GM12878 (cell line): ENCODE measurements at regions not wholly inside any gene's neighbourhood (a gene's known extent, or its start where the extent isn't known, plus 50 kb on each side); places are given as distances from the start of the nearest gene placed in this dataset.

Experiments used
- ATAC-seq: fragments of 200-7000 bp; cut with Tn5 transposase; 3 replicates; pipeline ENCODE4 v1.9.1; 2020; ENCODE audit warnings: mild to moderate bottlenecking, moderate library complexity
- BruUV-seq: library from RNA; stranded (reverse); fragments of 400-500 nt; replicated peaks from 2 replicates; lab custom pipeline; 2021; lab: Mats Ljungman, UMichigan
- CTCF ChIA-PET: fragments of 300-600 bp; sonication (Branson Sonifier 250); formaldehyde crosslinking; extraction: SDS; loops from one replicate; lab custom pipeline; 2021; ENCODE audit warnings: inconsistent platforms; lab: Yijun Ruan, JAX
- POLR2A ChIA-PET: fragments of 350-600 bp; formaldehyde crosslinking; extraction: SDS; loops from one replicate; lab custom pipeline; 2021; ENCODE audit warnings: inconsistent platforms; lab: Charles Lee
- RAD21 ChIA-PET: fragments of 300-600 bp; sonication (Branson Sonifier 250); formaldehyde crosslinking; loops from one replicate; lab custom pipeline; 2023; ENCODE audit warnings: antibody characterized with exemption; ENCODE audit not compliant: unreplicated experiment; lab: Charles Lee
- SMC1A ChIA-PET: fragments of 300-600 bp; sonication (Branson Sonifier 250); formaldehyde crosslinking; loops from one replicate; lab custom pipeline; 2023; ENCODE audit not compliant: unreplicated experiment, uncharacterized antibody; lab: Charles Lee
- DNase-seq: peaks from one replicate; pipeline ENCODE4 v3.0.0-alpha.2; 2011; ENCODE audit warnings: low read depth, low spot score
- FAIRE-seq: peaks from 3 replicates; lab custom pipeline; 2011; peaks lifted over from hg19 to GRCh38; lab: Jason Lieb, UNC
- H2AFZ ChIP-seq: 2 replicates; pipeline ENCODE4 v1.6.0; 2011; ENCODE audit warnings: low read depth, low read length, control low read depth; ENCODE audit not compliant: control insufficient read depth
- H3K27ac ChIP-seq: 2 replicates; pipeline ENCODE4 v1.5.1; 2011; ENCODE audit warnings: control low read depth; ENCODE audit not compliant: control insufficient read depth, insufficient read depth
- H3K27me3 ChIP-seq, 2 experiments: replicated peaks in 1 of 2; 2 replicates each; pipeline versions ENCODE4 v1.6.0 to v1.6.1; 2011; ENCODE audit warnings: low read length in 1 of 2; ENCODE audit not compliant: control insufficient read depth in 2 of 2, insufficient read depth in 2 of 2
- H3K36me3 ChIP-seq, 2 experiments: 2 replicates each; pipeline ENCODE4 v1.5.1; 2011; ENCODE audit warnings: low read length in 1 of 2; ENCODE audit not compliant: control insufficient read depth in 2 of 2, insufficient read depth in 2 of 2
- H3K4me1 ChIP-seq: 2 replicates; pipeline ENCODE4 v1.6.1; 2011; ENCODE audit warnings: mild to moderate bottlenecking, low read length, moderate library complexity, mixed read lengths; ENCODE audit not compliant: control insufficient read depth, insufficient read depth
- H3K4me2 ChIP-seq: 2 replicates; pipeline ENCODE4 v1.6.0; 2011; ENCODE audit warnings: control low read depth; ENCODE audit not compliant: control insufficient read depth, insufficient read depth
- H3K4me3 ChIP-seq: fragments of 200-600 bp; sonication (generic); 2 replicates; pipeline ENCODE4 v1.5.1; 2016
- H3K79me2 ChIP-seq: 2 replicates; pipeline ENCODE4 v1.6.0; 2011; ENCODE audit warnings: low read length; ENCODE audit not compliant: control insufficient read depth, insufficient read depth
- H3K9ac ChIP-seq: 2 replicates; pipeline ENCODE4 v1.8.0; 2011; ENCODE audit warnings: low read length, control low read depth, mixed read lengths; ENCODE audit not compliant: control insufficient read depth, insufficient read depth
- H3K9me3 ChIP-seq: replicated peaks from 3 replicates; pipeline ENCODE4 v1.5.1; 2011; ENCODE audit warnings: mild to moderate bottlenecking, low read length; ENCODE audit not compliant: control insufficient read depth, insufficient read depth
- H4K20me1 ChIP-seq: 2 replicates; pipeline ENCODE4 v1.6.0; 2011; ENCODE audit not compliant: control insufficient read depth, insufficient read depth
- BRCA1 ChIP-seq: IDR thresholded peaks from 2 replicates; pipeline ENCODE4 v1.6.1; 2011; ENCODE audit warnings: low read depth, low read length, improper control_type of control experiment
- ESRRA ChIP-seq: IDR thresholded peaks from 2 replicates; pipeline ENCODE4 v1.6.1; 2012; ENCODE audit warnings: mild to moderate bottlenecking, low read length, improper control_type of control experiment
- HCFC1 ChIP-seq: fragments of 150-350 bp; IDR thresholded peaks from 2 replicates; pipeline ENCODE4 v1.6.1; 2014; ENCODE audit warnings: low read length
- IRF4 ChIP-seq: IDR thresholded peaks from 2 replicates; pipeline ENCODE4 v1.6.1; 2011; ENCODE audit warnings: low read depth, low read length
- MXI1 ChIP-seq: fragments of 150-350 bp; IDR thresholded peaks from 2 replicates; pipeline ENCODE4 v1.6.1; 2011; ENCODE audit warnings: low read depth, mild to moderate bottlenecking, inconsistent platforms, low read length, improper control_type of control experiment
- MYB ChIP-seq: fragments of 150-350 bp; IDR thresholded peaks from 2 replicates; pipeline ENCODE4 v1.6.1; 2014; ENCODE audit warnings: mild to moderate bottlenecking, low read depth, low read length, borderline replicate concordance
- NFYA ChIP-seq: IDR thresholded peaks from 2 replicates; pipeline ENCODE4 v1.6.1; 2011; ENCODE audit warnings: low read depth, mild to moderate bottlenecking, low read length, improper control_type of control experiment, borderline replicate concordance
- POLR2AphosphoS2 ChIP-seq: IDR thresholded peaks from 2 replicates; pipeline ENCODE4 v1.6.1; 2011; ENCODE audit warnings: low read depth, mild to moderate bottlenecking, low read length, improper control_type of control experiment, moderate library complexity
- RBBP5 ChIP-seq: fragments of 200-600 bp; sonication (generic); conservative IDR thresholded peaks from 2 replicates; pipeline ENCODE4 v1.6.1; 2016
- RELA ChIP-seq: fragments of 450-650 bp; IDR thresholded peaks from 2 replicates; pipeline ENCODE4 v1.8.0; 2014; ENCODE audit warnings: borderline replicate concordance; ENCODE audit not compliant: partially characterized antibody
- SMAD5 ChIP-seq: IDR thresholded peaks from 2 replicates; pipeline ENCODE4 v1.6.1; 2016; ENCODE audit warnings: antibody characterized with exemption, low read depth
- SRF ChIP-seq, 2 experiments: IDR thresholded peaks; 2 replicates each; pipeline ENCODE4 v1.6.1; 2011; ENCODE audit warnings: low read depth in 2 of 2, low read length in 2 of 2, mild to moderate bottlenecking in 1 of 2, moderate library complexity in 1 of 2
- STAT1 ChIP-seq: fragments of 450-650 bp; conservative IDR thresholded peaks from 2 replicates; pipeline ENCODE4 v1.6.1; 2014; ENCODE audit warnings: antibody characterized with exemption, mild to moderate bottlenecking
- TBL1XR1 ChIP-seq: IDR thresholded peaks from 2 replicates; pipeline ENCODE4 v1.6.1; 2012; ENCODE audit warnings: low read depth, low read length, improper control_type of control experiment
- TCF7 ChIP-seq: IDR thresholded peaks from 2 replicates; pipeline ENCODE4 v1.6.1; 2014; ENCODE audit warnings: antibody characterized with exemption, borderline replicate concordance
- ZNF384 ChIP-seq: IDR thresholded peaks from 2 replicates; pipeline ENCODE4 v1.6.1; 2012; ENCODE audit warnings: low read depth, mild to moderate bottlenecking, low read length, improper control_type of control experiment, borderline replicate concordance
- in situ Hi-C: fragments of 300-500 bp; cut with MboI; formaldehyde crosslinking; loops from 9 replicates; pipeline ENCODE4 v1.14.3; 2018; ENCODE audit warnings: mixed read lengths
- intact Hi-C: fragments of 100-400 bp; cut with micrococcal nuclease; formaldehyde crosslinking; loops from one replicate; pipeline ENCODE4 v1.14.2; 2022; ENCODE audit not compliant: unreplicated experiment
- TF ChIP-seq, protein P1 (sequence below), 3 experiments: IDR thresholded peaks in 2 of 3; conservative IDR thresholded peaks in 1 of 3; 2 replicates each; pipeline ENCODE4 v1.5.1; 2011; ENCODE audit warnings: low read depth in 3 of 3, low read length in 3 of 3, mild to moderate bottlenecking in 3 of 3, control low read depth in 2 of 3, moderate library complexity in 2 of 3, inconsistent platforms in 1 of 3, mixed read lengths in 1 of 3; ENCODE audit not compliant: control insufficient read depth in 2 of 3, insufficient read depth in 1 of 3; ENCODE audit errors: extremely low read depth in 1 of 3
- TF ChIP-seq, protein P2 (sequence below): IDR thresholded peaks from 2 replicates; pipeline ENCODE4 v1.6.1; 2012; ENCODE audit warnings: low read depth, low read length, improper control_type of control experiment
- TF ChIP-seq, protein P3 (sequence below): fragments of 450-650 bp; IDR thresholded peaks from 2 replicates; pipeline ENCODE4 v1.6.1; 2017; ENCODE audit warnings: antibody characterized with exemption, mild to moderate bottlenecking, moderate library complexity
- TF ChIP-seq, protein P4 (sequence below): fragments of 150-350 bp; IDR thresholded peaks from 2 replicates; pipeline ENCODE4 v1.6.1; 2014; ENCODE audit warnings: mild to moderate bottlenecking, low read depth, low read length

DNA sequence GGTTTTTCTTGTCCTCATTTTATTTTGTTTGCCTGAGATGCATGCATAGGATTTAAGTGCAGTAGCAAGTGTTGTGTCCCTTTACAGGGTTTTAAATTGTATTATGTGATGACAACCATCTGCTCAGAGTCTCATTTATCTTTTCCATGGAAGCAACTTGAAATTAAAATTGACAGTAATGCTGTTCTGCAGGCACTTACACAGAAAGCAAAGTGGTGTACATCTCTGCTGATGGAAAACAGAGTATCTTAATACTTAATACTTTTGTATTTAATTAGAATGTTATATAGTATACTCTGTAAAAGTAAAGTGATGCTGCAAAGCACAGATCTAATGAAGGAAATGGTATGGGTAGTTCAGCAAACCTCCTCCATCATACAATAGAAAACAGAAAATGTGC, 482.9 kb downstream of the POM121L12 start:
- H3K4me3 ChIP-seq: no peak overlapping the region
- in situ Hi-C loops (no loop called here), intact Hi-C loops (no loop called here)
- no peaks in the 10 kb centered on the region for H3K79me2 ChIP-seq
- H3K27ac ChIP-seq: no peak overlapping the region
- H3K36me3 ChIP-seq: no peaks in the 10 kb centered on the region
- no peaks in the 10 kb centered on the region for H3K4me1 ChIP-seq
- ATAC-seq (no peak), FAIRE-seq (no peak), DNase-seq (no peak)
- no peaks in the 10 kb centered on the region for H3K9me3 ChIP-seq
- H2AFZ ChIP-seq: no peak overlapping the region
- H3K27me3 ChIP-seq: no peaks in the 10 kb centered on the region
- ChIA-PET POLR2A (no interaction called here), CTCF (no interaction called here), SMC1A (no interaction called here)
- no peaks in the 10 kb centered on the region for H4K20me1 ChIP-seq
- H3K9ac ChIP-seq: no peak overlapping the region
- no peak overlapping the region for H3K4me2 ChIP-seq
- no TSS peak for BruUV-seq
- TF ChIP-seq, protein P1, sequence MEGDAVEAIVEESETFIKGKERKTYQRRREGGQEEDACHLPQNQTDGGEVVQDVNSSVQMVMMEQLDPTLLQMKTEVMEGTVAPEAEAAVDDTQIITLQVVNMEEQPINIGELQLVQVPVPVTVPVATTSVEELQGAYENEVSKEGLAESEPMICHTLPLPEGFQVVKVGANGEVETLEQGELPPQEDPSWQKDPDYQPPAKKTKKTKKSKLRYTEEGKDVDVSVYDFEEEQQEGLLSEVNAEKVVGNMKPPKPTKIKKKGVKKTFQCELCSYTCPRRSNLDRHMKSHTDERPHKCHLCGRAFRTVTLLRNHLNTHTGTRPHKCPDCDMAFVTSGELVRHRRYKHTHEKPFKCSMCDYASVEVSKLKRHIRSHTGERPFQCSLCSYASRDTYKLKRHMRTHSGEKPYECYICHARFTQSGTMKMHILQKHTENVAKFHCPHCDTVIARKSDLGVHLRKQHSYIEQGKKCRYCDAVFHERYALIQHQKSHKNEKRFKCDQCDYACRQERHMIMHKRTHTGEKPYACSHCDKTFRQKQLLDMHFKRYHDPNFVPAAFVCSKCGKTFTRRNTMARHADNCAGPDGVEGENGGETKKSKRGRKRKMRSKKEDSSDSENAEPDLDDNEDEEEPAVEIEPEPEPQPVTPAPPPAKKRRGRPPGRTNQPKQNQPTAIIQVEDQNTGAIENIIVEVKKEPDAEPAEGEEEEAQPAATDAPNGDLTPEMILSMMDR (IDR thresholded peaks at IDR 0.05 in 2 of 3, conservative IDR thresholded peaks at IDR 0.05 in 1 of 3; ENCODE audit: control insufficient read depth in 2 of 3, extremely low read depth in 1 of 3, insufficient read depth in 1 of 3, low read depth in 3 of 3, low read length in 3 of 3): no peak
- TF ChIP-seq ESRRA (no peak), HCFC1 (no peak), MXI1 (no peak), NFYA (no peak), RBBP5 (no peak), TBL1XR1 (no peak), POLR2AphosphoS2 (no peak), RELA (no peak), ZNF384 (no peak), IRF4 (no peak), BRCA1 (no peak), SRF (IDR thresholded peaks at IDR 0.05; ENCODE audit: low read depth in 2 of 2, low read length in 2 of 2) (no peak), STAT1 (no peak), SMAD5 (no peak), MYB (no peak), TCF7 (no peak)
- TF ChIP-seq, protein P2, sequence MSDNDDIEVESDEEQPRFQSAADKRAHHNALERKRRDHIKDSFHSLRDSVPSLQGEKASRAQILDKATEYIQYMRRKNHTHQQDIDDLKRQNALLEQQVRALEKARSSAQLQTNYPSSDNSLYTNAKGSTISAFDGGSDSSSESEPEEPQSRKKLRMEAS: no peak
- TF ChIP-seq, protein P3, sequence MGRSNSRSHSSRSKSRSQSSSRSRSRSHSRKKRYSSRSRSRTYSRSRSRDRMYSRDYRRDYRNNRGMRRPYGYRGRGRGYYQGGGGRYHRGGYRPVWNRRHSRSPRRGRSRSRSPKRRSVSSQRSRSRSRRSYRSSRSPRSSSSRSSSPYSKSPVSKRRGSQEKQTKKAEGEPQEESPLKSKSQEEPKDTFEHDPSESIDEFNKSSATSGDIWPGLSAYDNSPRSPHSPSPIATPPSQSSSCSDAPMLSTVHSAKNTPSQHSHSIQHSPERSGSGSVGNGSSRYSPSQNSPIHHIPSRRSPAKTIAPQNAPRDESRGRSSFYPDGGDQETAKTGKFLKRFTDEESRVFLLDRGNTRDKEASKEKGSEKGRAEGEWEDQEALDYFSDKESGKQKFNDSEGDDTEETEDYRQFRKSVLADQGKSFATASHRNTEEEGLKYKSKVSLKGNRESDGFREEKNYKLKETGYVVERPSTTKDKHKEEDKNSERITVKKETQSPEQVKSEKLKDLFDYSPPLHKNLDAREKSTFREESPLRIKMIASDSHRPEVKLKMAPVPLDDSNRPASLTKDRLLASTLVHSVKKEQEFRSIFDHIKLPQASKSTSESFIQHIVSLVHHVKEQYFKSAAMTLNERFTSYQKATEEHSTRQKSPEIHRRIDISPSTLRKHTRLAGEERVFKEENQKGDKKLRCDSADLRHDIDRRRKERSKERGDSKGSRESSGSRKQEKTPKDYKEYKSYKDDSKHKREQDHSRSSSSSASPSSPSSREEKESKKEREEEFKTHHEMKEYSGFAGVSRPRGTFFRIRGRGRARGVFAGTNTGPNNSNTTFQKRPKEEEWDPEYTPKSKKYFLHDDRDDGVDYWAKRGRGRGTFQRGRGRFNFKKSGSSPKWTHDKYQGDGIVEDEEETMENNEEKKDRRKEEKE: no peak
- TF ChIP-seq, protein P4, sequence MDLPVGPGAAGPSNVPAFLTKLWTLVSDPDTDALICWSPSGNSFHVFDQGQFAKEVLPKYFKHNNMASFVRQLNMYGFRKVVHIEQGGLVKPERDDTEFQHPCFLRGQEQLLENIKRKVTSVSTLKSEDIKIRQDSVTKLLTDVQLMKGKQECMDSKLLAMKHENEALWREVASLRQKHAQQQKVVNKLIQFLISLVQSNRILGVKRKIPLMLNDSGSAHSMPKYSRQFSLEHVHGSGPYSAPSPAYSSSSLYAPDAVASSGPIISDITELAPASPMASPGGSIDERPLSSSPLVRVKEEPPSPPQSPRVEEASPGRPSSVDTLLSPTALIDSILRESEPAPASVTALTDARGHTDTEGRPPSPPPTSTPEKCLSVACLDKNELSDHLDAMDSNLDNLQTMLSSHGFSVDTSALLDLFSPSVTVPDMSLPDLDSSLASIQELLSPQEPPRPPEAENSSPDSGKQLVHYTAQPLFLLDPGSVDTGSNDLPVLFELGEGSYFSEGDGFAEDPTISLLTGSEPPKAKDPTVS: no peak
- TF ChIP-seq, all 136 proteins: peak for 0
- RAD21 ChIA-PET: no interaction called here
